ENCODE measurements at regions not wholly inside any gene's neighbourhood (a gene's known extent, or its start where the extent isn't known, plus 50 kb on each side); places are given as distances from the start of the nearest gene placed in this dataset.

GRCh38 chr2:128591022-128591860 lies 272.6 kb upstream of the HS6ST1 start:
- TF ChIP-seq, protein P1, sequence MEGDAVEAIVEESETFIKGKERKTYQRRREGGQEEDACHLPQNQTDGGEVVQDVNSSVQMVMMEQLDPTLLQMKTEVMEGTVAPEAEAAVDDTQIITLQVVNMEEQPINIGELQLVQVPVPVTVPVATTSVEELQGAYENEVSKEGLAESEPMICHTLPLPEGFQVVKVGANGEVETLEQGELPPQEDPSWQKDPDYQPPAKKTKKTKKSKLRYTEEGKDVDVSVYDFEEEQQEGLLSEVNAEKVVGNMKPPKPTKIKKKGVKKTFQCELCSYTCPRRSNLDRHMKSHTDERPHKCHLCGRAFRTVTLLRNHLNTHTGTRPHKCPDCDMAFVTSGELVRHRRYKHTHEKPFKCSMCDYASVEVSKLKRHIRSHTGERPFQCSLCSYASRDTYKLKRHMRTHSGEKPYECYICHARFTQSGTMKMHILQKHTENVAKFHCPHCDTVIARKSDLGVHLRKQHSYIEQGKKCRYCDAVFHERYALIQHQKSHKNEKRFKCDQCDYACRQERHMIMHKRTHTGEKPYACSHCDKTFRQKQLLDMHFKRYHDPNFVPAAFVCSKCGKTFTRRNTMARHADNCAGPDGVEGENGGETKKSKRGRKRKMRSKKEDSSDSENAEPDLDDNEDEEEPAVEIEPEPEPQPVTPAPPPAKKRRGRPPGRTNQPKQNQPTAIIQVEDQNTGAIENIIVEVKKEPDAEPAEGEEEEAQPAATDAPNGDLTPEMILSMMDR (IDR thresholded peaks at IDR 0.05; ENCODE audit: insufficient read depth, low read length, poor library complexity, severe bottlenecking) = no peak
- TF ChIP-seq EZH2phosphoT487 (conservative IDR thresholded peaks at IDR 0.05; ENCODE audit: low read length) = no peak
